Progenitor cell of endocrine pancreas (in vitro differentiated cells): ENCODE measurements at regions not wholly inside any gene's neighbourhood (a gene's known extent, or its start where the extent isn't known, plus 50 kb on each side); places are given as distances from the start of the nearest gene placed in this dataset.

ENCODE experiments used
- DNase-seq: peaks from one replicate; pipeline ENCODE4 v3.0.0; 2021; ENCODE audit warnings: low spot score; ENCODE audit not compliant: unreplicated experiment
- H3K27ac Mint-ChIP-seq: 2 replicates; pipeline ENCODE4 v1.8.0; 2021; ENCODE audit warnings: mild to moderate bottlenecking, moderate library complexity, mixed read lengths
- H3K27me3 Mint-ChIP-seq: 2 replicates; pipeline ENCODE4 v1.8.0; 2021; ENCODE audit warnings: mixed read lengths
- H3K36me3 Mint-ChIP-seq: 2 replicates; pipeline ENCODE4 v1.8.0; 2022; ENCODE audit warnings: mixed read lengths; ENCODE audit not compliant: insufficient read depth
- H3K4me1 Mint-ChIP-seq: 2 replicates; pipeline ENCODE4 v1.8.0; 2021; ENCODE audit warnings: low read depth, mixed read lengths
- H3K4me3 Mint-ChIP-seq: 2 replicates; pipeline ENCODE4 v1.8.0; 2021; ENCODE audit warnings: low read depth, mild to moderate bottlenecking, moderate library complexity, mixed read lengths
- H3K9me3 Mint-ChIP-seq: 2 replicates; pipeline ENCODE4 v1.8.0; 2021; ENCODE audit warnings: low read depth, mixed read lengths
- TF ChIP-seq, protein P1 (sequence below): fragments of 200-600 bp; sonication (generic); IDR thresholded peaks from one replicate; pipeline ENCODE4 v1.5.0; 2021; ENCODE audit warnings: antibody characterized with exemption, mild to moderate bottlenecking; ENCODE audit not compliant: unreplicated experiment

DNA sequence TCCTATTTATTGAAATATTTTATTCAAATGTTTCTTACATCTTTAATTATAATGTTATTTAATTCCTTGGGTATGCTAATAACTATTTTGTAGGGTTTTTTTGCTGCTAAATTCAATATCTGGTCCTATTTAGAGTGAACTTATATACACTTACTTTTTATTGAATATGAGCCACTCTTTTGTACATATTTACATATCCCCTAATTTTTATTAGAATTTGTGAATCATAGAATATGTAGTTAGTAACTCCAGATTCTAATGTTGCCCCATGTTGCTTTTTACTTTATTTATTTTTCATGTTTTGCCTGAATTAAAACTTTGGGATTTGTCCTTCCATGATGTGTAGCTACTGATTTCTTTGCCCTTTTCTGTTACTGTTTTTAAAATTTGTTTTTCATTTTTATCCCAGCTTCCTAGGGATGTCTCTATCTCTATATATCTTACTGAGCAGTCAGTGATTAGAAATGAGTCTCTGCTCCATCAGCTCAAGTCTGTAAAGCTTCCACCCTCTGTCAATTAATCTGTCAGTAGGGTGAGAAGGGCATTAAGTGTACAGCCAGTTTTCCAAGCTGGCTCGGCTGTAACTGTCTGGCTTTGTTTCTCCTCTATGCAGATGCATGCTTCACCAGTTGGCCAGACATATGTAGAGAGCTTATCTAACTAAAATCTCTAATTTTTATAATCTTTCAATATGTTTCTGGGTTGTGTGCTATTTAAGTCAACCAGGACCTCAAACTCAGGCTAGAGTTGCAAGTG is 256.9 kb downstream of the CDH19 start:
- TF ChIP-seq, protein P1, sequence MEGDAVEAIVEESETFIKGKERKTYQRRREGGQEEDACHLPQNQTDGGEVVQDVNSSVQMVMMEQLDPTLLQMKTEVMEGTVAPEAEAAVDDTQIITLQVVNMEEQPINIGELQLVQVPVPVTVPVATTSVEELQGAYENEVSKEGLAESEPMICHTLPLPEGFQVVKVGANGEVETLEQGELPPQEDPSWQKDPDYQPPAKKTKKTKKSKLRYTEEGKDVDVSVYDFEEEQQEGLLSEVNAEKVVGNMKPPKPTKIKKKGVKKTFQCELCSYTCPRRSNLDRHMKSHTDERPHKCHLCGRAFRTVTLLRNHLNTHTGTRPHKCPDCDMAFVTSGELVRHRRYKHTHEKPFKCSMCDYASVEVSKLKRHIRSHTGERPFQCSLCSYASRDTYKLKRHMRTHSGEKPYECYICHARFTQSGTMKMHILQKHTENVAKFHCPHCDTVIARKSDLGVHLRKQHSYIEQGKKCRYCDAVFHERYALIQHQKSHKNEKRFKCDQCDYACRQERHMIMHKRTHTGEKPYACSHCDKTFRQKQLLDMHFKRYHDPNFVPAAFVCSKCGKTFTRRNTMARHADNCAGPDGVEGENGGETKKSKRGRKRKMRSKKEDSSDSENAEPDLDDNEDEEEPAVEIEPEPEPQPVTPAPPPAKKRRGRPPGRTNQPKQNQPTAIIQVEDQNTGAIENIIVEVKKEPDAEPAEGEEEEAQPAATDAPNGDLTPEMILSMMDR = no peak
- no peaks in the 10 kb centered on the region for H3K4me1 Mint-ChIP-seq
- DNase-seq = no peak
- H3K36me3 Mint-ChIP-seq = no peaks in the 10 kb centered on the region
- no peak overlapping the region for H3K27ac Mint-ChIP-seq
- H3K27me3 Mint-ChIP-seq = no peaks in the 10 kb centered on the region
- H3K9me3 Mint-ChIP-seq = no peaks in the 10 kb centered on the region
- no peak overlapping the region for H3K4me3 Mint-ChIP-seq

DNA sequence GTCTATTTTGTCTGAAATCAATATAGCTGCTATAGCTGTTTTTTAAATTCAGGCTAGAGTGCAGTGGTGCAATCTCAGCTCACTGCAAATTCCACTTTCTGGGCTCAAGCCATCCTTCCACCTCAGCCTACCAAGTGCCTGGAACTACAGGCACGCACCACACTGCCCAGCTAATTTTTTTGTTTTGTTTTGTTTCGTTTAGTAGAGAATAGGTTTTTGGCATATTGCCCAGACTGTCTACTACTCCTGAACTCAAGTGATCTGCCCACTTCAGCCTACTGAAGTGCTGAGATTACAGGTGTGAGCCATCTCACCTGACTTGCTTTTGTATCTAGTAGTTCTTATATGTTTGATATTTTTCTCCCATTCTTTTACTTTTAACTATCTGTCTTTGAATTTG is 259.7 kb downstream of the CDH19 start:
- no peaks in the 10 kb centered on the region for H3K36me3 Mint-ChIP-seq
- TF ChIP-seq, protein P1 = no peak
- no peak overlapping the region for H3K27ac Mint-ChIP-seq
- H3K4me1 Mint-ChIP-seq = no peaks in the 10 kb centered on the region
- no peak overlapping the region for H3K4me3 Mint-ChIP-seq
- H3K27me3 Mint-ChIP-seq = no peaks in the 10 kb centered on the region
- no peak for DNase-seq
- no peaks in the 10 kb centered on the region for H3K9me3 Mint-ChIP-seq

DNA sequence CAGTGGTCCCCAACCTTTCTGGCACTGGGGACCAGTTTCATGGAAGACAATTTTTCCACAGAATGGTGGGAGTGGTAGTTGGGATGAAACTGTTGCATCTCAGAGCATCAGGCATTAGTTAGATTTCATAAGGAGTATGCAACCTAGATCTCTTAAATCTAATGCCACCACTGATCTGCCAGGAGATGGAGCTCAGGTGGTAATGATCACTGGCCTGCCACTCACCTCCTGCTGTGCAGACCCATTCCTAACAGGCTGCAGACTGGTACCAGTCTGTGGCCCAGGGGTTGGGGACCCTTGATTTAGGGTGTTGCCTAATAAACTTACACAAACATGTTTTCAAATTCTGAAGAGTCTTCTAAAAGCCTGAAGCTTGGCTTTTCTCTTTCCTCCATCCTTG is 261.3 kb downstream of the CDH19 start:
- no peaks in the 10 kb centered on the region for H3K36me3 Mint-ChIP-seq
- H3K27ac Mint-ChIP-seq = no peak overlapping the region
- no peaks in the 10 kb centered on the region for H3K4me1 Mint-ChIP-seq
- no peak overlapping the region for H3K4me3 Mint-ChIP-seq
- TF ChIP-seq, protein P1 = no peak
- no peak for DNase-seq
- no peaks in the 10 kb centered on the region for H3K27me3 Mint-ChIP-seq
- H3K9me3 Mint-ChIP-seq = no peaks in the 10 kb centered on the region

DNA sequence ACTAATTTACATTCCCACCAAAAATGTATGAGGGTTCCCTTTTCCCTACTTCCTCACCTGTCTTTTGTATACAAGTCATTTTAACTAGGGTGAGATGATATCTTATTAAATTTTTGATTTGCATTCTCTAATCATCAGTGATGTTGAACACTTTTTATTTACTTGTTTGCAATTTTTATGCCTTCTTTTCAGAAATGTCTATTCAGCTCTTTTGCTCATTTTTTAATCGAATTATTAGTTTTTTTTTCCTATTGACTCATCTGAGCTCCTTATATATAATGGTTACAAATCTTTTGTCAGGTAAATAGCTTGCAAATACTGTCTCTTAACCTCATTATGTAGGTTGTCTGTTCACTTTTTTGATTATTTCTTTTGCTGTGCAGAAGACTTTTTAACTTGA is 269.4 kb downstream of the CDH19 start:
- Mint-ChIP-seq H3K27me3 (no peaks in the 10 kb centered on the region), H3K9me3 (no peaks in the 10 kb centered on the region), H3K4me1 (no peaks in the 10 kb centered on the region), H3K36me3 (no peaks in the 10 kb centered on the region), H3K4me3 (no peak overlapping the region), H3K27ac (no peak overlapping the region)
- DNase-seq = no peak
- TF ChIP-seq, protein P1 = no peak

DNA sequence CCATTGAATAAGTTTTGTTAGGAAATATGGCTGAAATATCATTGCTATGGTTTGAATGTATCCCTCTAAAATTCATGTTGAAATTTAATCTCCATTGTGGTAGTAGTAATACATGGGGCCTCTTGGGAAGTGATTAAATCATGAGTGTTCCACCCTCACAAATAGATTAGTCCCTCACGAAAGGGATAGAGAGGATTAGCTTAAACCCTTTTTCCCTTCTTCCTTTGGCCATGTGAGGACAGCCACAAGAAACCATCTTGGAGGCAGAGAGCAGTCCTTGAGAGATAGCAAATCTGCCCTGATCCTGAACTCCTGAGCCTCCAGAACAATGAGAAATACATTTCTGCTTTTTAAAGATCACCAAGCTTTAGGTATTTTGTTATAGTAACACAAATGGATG is 274.2 kb downstream of the CDH19 start:
- TF ChIP-seq, protein P1 = no peak
- Mint-ChIP-seq H3K36me3 (no peaks in the 10 kb centered on the region), H3K27ac (no peak overlapping the region), H3K9me3 (no peaks in the 10 kb centered on the region), H3K4me3 (no peak overlapping the region), H3K27me3 (no peaks in the 10 kb centered on the region), H3K4me1 (no peaks in the 10 kb centered on the region)
- DNase-seq = no peak
